ENCODE measurements at regions not wholly inside any gene's neighbourhood (a gene's known extent, or its start where the extent isn't known, plus 50 kb on each side); places are given as distances from the start of the nearest gene placed in this dataset.

GRCh38 chr1:168867941-168868634, 139.1 kb upstream of the DPT start:
- DNase-seq (ENCODE audit: low spot score) = no peak

DNA sequence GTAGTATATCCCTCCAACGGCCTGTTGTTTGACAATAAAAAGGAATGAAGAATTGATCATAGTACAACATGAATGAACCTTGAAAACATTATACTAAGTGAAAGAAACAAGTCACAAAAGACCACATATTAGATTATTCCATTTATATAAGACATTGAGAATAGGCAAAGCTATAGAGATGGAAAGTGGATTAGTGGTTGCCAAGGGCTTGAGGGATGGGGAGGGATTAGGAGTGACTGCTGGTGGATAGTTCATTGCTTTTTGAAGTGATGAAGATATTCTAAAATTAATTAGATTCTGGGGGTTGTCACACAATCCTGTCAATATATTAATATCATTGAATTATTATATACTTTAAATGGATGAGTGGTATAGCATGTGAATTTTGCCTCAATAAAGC, 142.5 kb upstream of the DPT start:
- no peak for DNase-seq (ENCODE audit: low spot score)

DNA sequence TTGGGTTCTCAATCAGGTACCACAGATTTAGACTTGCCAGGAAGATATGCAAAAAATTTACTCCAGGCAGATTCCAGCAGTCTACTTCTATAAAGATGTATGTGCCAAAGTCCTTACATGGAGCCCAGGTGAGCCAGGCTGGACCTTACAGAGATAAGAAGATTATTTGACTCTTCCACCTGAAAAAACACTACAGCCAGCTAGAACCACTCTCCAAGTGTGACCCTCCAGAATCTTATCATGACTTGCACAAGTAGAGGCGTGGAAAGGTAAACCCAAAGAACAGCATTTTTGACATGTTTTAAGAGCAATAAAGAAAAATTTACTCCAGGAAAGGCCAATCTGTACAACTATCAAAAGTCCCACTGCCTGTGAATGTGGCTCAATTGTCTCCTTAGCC, 146.8 kb upstream of the DPT start:
- DNase-seq (ENCODE audit: low spot score) = no peak

DNA sequence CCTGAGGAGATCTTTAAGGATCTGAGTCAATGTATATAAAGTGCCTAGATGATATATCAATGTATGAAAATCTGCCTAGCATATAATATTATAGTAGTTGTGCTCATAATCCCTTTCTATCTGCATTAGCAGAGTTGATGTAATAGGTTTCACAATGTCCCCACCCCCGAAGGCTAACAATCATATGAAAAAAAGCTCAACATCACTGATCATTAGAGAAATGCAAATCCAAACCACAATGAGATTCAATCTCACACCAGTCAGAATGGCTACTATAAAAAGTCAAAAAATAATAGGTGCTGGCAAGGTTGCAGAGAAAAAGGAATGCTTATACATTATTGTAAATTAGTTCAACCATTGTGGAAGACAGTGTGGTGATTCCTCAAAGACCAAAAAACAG, 147.8 kb upstream of the DPT start:
- no peak for DNase-seq (ENCODE audit: low spot score)

GRCh38 chr1:168879896-168880734, 151.1 kb upstream of the DPT start:
- peak; percentile 54 for DNase-seq (ENCODE audit: low spot score)

GRCh38 chr1:168881656-168882260, 152.8 kb upstream of the DPT start:
- DNase-seq (ENCODE audit: low spot score) = no peak

GRCh38 chr1:168887381-168887780, 158.4 kb upstream of the DPT start:
- DNase-seq (ENCODE audit: low spot score) = no peak

DNA sequence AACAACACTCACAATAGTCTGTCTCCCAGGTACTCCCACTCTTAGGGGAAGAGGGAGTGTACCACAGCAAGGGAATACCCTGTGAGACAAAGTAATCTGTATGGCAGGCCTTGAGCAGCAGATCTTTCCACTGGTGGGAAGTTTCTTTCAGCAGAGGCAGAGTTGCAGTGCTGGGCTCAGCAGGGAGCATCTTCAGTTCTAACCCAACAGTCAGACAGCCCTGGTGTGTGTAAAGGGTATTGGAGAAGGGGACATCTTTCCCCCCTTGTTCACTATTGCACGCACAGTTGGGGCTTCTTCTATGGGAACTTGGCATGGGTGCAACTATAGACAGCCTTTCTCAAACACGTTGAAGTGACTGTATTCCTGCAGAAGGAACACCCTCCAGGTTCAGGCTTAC, 159.4 kb upstream of the DPT start:
- no peak for DNase-seq (ENCODE audit: low spot score)

- DNase-seq (ENCODE audit: low spot score) = no peak
Measured at GRCh38 chr1:168892931-168893330, 163.9 kb upstream of the DPT start.

DNA sequence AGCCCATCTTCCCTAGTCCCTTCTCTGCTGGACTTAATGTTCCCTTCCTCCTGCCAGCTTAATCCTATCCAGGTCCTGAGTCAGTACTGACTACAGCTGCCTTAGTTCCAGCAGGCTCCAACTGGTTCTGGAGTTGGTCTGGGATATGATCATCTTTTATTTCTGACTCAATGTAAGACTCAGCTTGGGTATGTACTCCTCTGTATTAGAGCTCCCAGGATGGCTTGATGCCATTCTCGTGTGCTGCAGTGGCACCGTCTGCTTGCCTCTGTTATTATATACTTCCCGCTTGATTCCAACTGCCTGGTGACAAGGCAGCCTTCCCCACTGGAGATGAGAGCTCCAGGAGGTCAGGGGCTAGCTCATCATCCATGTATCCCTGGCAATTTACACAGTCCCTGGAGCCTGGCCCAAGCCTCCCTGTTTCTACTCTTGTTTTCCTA, 164.4 kb upstream of the DPT start:
- no peak for DNase-seq (ENCODE audit: low spot score)

- no peak for DNase-seq (ENCODE audit: low spot score)
Measured at GRCh38 chr1:168894397-168894903, 165.4 kb upstream of the DPT start.

- no peak for DNase-seq (ENCODE audit: low spot score)
Measured at GRCh38 chr1:168897249-168897648, 168.2 kb upstream of the DPT start.

DNA sequence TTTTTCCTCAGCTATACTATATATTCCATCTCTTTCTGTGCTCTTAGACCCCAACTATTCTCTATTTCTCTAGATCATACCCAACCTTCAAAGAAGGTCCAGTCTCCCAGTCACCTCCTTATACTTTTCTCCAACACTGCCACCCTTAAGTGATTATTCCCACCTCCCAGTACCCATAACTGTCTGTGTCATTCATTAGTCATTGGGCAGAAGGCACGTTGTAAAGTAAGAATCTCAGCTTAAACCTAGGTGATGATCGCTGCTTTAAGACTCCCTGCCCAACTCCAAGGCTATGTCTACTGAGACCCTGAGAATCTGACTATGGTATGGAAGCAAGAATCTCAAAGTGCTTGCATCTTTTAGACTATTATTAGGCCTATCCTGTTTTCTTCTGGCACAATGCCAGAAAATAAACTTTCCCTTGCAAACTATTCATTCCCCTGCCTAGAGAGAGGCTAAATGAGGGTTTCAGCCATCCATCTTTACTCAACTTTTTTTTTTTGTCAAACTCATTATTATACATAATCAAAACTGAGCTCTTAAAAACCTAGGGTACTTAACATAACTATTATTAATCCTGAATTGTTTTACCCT, 174.3 kb upstream of the DPT start:
- DNase-seq (ENCODE audit: low spot score) = no peak

DNA sequence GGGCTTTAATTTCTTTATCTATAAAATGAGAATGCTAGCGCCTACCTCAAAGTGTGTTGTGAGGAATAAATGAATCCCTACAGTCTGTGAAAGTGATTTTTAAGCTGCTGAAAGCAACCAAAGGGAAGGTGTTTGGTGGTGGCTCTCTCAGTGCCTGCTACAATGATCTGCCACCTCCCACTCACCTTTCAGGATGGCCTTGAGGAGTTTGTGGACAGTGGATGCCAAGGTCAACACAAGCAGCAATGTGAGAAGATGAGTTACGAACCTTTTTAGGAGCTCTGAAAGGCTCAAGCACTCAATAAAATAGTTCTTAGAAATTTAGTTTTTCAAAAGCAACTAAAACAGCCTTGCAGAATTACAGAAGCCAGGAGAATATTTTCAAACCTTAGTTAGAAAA, 176.6 kb upstream of the DPT start:
- DNase-seq (ENCODE audit: low spot score) = no peak

DNA sequence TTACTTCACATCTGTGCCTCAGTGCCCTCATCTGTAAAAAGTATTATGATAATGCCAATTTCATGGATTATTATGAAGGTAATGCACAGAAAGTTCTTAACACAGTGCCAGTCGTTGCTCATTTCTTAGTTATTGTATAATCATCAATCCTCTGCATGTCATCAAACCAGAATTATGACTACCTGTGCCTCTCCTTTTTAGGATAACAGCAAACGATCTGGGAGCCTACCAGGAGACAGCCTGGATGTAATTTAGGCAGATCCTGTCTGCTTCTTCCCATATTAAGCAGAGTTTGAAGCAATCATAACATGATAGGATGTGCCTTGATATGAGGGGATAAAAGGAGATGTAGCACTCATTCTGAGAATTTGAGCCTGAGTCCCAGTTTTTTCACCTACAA, 177.4 kb upstream of the DPT start:
- DNase-seq (ENCODE audit: low spot score) = no peak

- DNase-seq (ENCODE audit: low spot score) = peak; percentile 86
Measured at GRCh38 chr1:168907053-168907452, 178.0 kb upstream of the DPT start.

- no peak for DNase-seq (ENCODE audit: low spot score)
Measured at GRCh38 chr1:168907786-168908348, 178.9 kb upstream of the DPT start.

- no peak for DNase-seq (ENCODE audit: low spot score)
Measured at GRCh38 chr1:168910403-168910802, 181.4 kb upstream of the DPT start.

DNA sequence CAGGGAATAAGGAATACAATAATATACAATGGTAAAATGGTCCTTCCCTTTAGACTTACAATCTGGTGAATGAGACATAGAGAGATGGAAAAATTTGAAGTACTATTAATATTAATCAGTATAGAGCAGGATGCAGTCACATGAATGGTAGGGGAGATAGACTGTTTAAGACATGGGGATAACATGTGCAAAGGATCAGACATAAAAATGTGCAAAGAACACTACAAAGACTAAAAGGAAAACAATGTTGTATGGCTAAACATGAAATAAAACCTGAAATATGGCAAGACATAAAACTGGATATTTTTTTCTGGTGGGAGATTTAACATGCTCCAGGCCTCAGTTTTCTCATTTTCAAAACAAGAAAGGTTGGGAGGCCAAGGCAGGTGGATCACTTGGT, 182.4 kb upstream of the DPT start:
- DNase-seq (ENCODE audit: low spot score) = no peak

- DNase-seq (ENCODE audit: low spot score) = no peak
Measured at GRCh38 chr1:168913711-168914463, 184.9 kb upstream of the DPT start.

- DNase-seq (ENCODE audit: low spot score) = no peak
Measured at GRCh38 chr1:168917309-168917708, 188.3 kb upstream of the DPT start.

Data from HT-29 (cell line).